GM12878 (cell line): ENCODE measurements at regions not wholly inside any gene's neighbourhood (a gene's known extent, or its start where the extent isn't known, plus 50 kb on each side); places are given as distances from the start of the nearest gene placed in this dataset.

ENCODE experiments used
- ATAC-seq: fragments of 200-7000 bp; cut with Tn5 transposase; 3 replicates; pipeline ENCODE4 v1.9.1; 2020; ENCODE audit warnings: mild to moderate bottlenecking, moderate library complexity
- BruUV-seq: library from RNA; stranded (reverse); fragments of 400-500 nt; replicated peaks from 2 replicates; lab custom pipeline; 2021; lab: Mats Ljungman, UMichigan
- CTCF ChIA-PET: fragments of 300-600 bp; sonication (Branson Sonifier 250); formaldehyde crosslinking; extraction: SDS; loops from one replicate; lab custom pipeline; 2021; ENCODE audit warnings: inconsistent platforms; lab: Yijun Ruan, JAX
- POLR2A ChIA-PET: fragments of 350-600 bp; formaldehyde crosslinking; extraction: SDS; loops from one replicate; lab custom pipeline; 2021; ENCODE audit warnings: inconsistent platforms; lab: Charles Lee
- RAD21 ChIA-PET: fragments of 300-600 bp; sonication (Branson Sonifier 250); formaldehyde crosslinking; loops from one replicate; lab custom pipeline; 2023; ENCODE audit warnings: antibody characterized with exemption; ENCODE audit not compliant: unreplicated experiment; lab: Charles Lee
- SMC1A ChIA-PET: fragments of 300-600 bp; sonication (Branson Sonifier 250); formaldehyde crosslinking; loops from one replicate; lab custom pipeline; 2023; ENCODE audit not compliant: unreplicated experiment, uncharacterized antibody; lab: Charles Lee
- DNase-seq: peaks from one replicate; pipeline ENCODE4 v3.0.0-alpha.2; 2011; ENCODE audit warnings: low read depth, low spot score
- FAIRE-seq: peaks from 3 replicates; lab custom pipeline; 2011; peaks lifted over from hg19 to GRCh38; lab: Jason Lieb, UNC
- H2AFZ ChIP-seq: 2 replicates; pipeline ENCODE4 v1.6.0; 2011; ENCODE audit warnings: low read depth, low read length, control low read depth; ENCODE audit not compliant: control insufficient read depth
- H3K27ac ChIP-seq: 2 replicates; pipeline ENCODE4 v1.5.1; 2011; ENCODE audit warnings: control low read depth; ENCODE audit not compliant: control insufficient read depth, insufficient read depth
- H3K27me3 ChIP-seq, 2 experiments: replicated peaks in 1 of 2; 2 replicates each; pipeline versions ENCODE4 v1.6.0 to v1.6.1; 2011; ENCODE audit warnings: low read length in 1 of 2; ENCODE audit not compliant: control insufficient read depth in 2 of 2, insufficient read depth in 2 of 2
- H3K36me3 ChIP-seq, 2 experiments: 2 replicates each; pipeline ENCODE4 v1.5.1; 2011; ENCODE audit warnings: low read length in 1 of 2; ENCODE audit not compliant: control insufficient read depth in 2 of 2, insufficient read depth in 2 of 2
- H3K4me1 ChIP-seq: 2 replicates; pipeline ENCODE4 v1.6.1; 2011; ENCODE audit warnings: mild to moderate bottlenecking, low read length, moderate library complexity, mixed read lengths; ENCODE audit not compliant: control insufficient read depth, insufficient read depth
- H3K4me2 ChIP-seq: 2 replicates; pipeline ENCODE4 v1.6.0; 2011; ENCODE audit warnings: control low read depth; ENCODE audit not compliant: control insufficient read depth, insufficient read depth
- H3K4me3 ChIP-seq: fragments of 200-600 bp; sonication (generic); 2 replicates; pipeline ENCODE4 v1.5.1; 2016
- H3K79me2 ChIP-seq: 2 replicates; pipeline ENCODE4 v1.6.0; 2011; ENCODE audit warnings: low read length; ENCODE audit not compliant: control insufficient read depth, insufficient read depth
- H3K9ac ChIP-seq: 2 replicates; pipeline ENCODE4 v1.8.0; 2011; ENCODE audit warnings: low read length, control low read depth, mixed read lengths; ENCODE audit not compliant: control insufficient read depth, insufficient read depth
- H3K9me3 ChIP-seq: replicated peaks from 3 replicates; pipeline ENCODE4 v1.5.1; 2011; ENCODE audit warnings: mild to moderate bottlenecking, low read length; ENCODE audit not compliant: control insufficient read depth, insufficient read depth
- H4K20me1 ChIP-seq: 2 replicates; pipeline ENCODE4 v1.6.0; 2011; ENCODE audit not compliant: control insufficient read depth, insufficient read depth
- ATF7 ChIP-seq: fragments of 450-650 bp; IDR thresholded peaks from 2 replicates; pipeline ENCODE4 v1.6.1; 2016; ENCODE audit warnings: low read depth, mild to moderate bottlenecking
- BMI1 ChIP-seq: fragments of 450-650 bp; IDR thresholded peaks from 2 replicates; pipeline ENCODE4 v1.6.1; 2016; ENCODE audit warnings: mild to moderate bottlenecking, moderate library complexity, borderline replicate concordance
- EED ChIP-seq: sonication (generic); IDR thresholded peaks from 2 replicates; pipeline ENCODE4 v1.6.1; 2016; ENCODE audit warnings: antibody characterized with exemption, low read depth
- GABPA ChIP-seq: IDR thresholded peaks from 2 replicates; pipeline ENCODE4 v1.6.1; 2014; ENCODE audit warnings: antibody characterized with exemption, low read depth, mild to moderate bottlenecking, inconsistent platforms
- GATAD2B ChIP-seq: fragments of 450-650 bp; conservative IDR thresholded peaks from 2 replicates; pipeline ENCODE4 v1.6.1; 2017; ENCODE audit warnings: low read depth, mild to moderate bottlenecking, moderate library complexity
- HDAC6 ChIP-seq: fragments of 200-600 bp; sonication (generic); IDR thresholded peaks from one replicate; pipeline ENCODE4 v1.8.0; 2017; ENCODE audit warnings: antibody characterized with exemption; ENCODE audit not compliant: unreplicated experiment
- IRF5 ChIP-seq: fragments of 450-650 bp; IDR thresholded peaks from 2 replicates; pipeline ENCODE4 v1.6.1; 2017; ENCODE audit warnings: borderline replicate concordance
- JUND ChIP-seq: IDR thresholded peaks from 2 replicates; pipeline ENCODE4 v1.6.1; 2012; ENCODE audit warnings: low read depth, mild to moderate bottlenecking, low read length, improper control_type of control experiment, moderate library complexity
- MYC ChIP-seq: IDR thresholded peaks from 2 replicates; pipeline ENCODE4 v1.6.1; 2011; ENCODE audit warnings: mild to moderate bottlenecking, low read length, moderate library complexity, inconsistent platforms; ENCODE audit not compliant: insufficient read depth, insufficient replicate concordance, insufficient read length, severe bottlenecking
- NFIC ChIP-seq: IDR thresholded peaks from 2 replicates; pipeline ENCODE4 v1.6.1; 2012; ENCODE audit warnings: low read depth, mild to moderate bottlenecking, inconsistent platforms, low read length, moderate library complexity
- PML ChIP-seq: IDR thresholded peaks from 2 replicates; pipeline ENCODE4 v1.6.1; 2012; ENCODE audit warnings: low read length, inconsistent platforms
- POLR2A ChIP-seq: IDR thresholded peaks from 2 replicates; pipeline ENCODE4 v1.6.1; 2011; ENCODE audit warnings: low read depth, mild to moderate bottlenecking, low read length
- RAD51 ChIP-seq: fragments of 450-650 bp; IDR thresholded peaks from 2 replicates; pipeline ENCODE4 v1.6.1; 2016; ENCODE audit warnings: moderate library complexity, mild to moderate bottlenecking, inconsistent platforms
- SMC3 ChIP-seq: IDR thresholded peaks from 2 replicates; pipeline ENCODE4 v1.6.1; 2011; ENCODE audit warnings: low read length, improper control_type of control experiment, borderline replicate concordance
- SUZ12 ChIP-seq: fragments of 200-600 bp; sonication (generic); IDR thresholded peaks from one replicate; pipeline ENCODE4 v1.6.1; 2018; ENCODE audit warnings: antibody characterized with exemption, mild to moderate bottlenecking; ENCODE audit not compliant: unreplicated experiment
- TBL1XR1 ChIP-seq: IDR thresholded peaks from 2 replicates; pipeline ENCODE4 v1.6.1; 2012; ENCODE audit warnings: low read depth, low read length, improper control_type of control experiment
- USF2 ChIP-seq: IDR thresholded peaks from 2 replicates; pipeline ENCODE4 v1.6.1; 2011; ENCODE audit warnings: low read depth, low read length, improper control_type of control experiment, borderline replicate concordance
- YY1 ChIP-seq: IDR thresholded peaks from 2 replicates; pipeline ENCODE4 v1.6.1; 2011; ENCODE audit warnings: low read depth, mild to moderate bottlenecking, low read length
- ZNF217 ChIP-seq: fragments of 450-650 bp; IDR thresholded peaks from 2 replicates; pipeline ENCODE4 v1.6.1; 2017; ENCODE audit warnings: antibody characterized with exemption, mild to moderate bottlenecking
- ZNF592 ChIP-seq: fragments of 450-650 bp; IDR thresholded peaks from 2 replicates; pipeline ENCODE4 v1.6.1; 2017; ENCODE audit warnings: mild to moderate bottlenecking, moderate library complexity
- WGBS: methylation state at CpG from one replicate; pipeline ENCODE4 v1.1.6; 2016; ENCODE audit warnings: low lambda C conversion rate; ENCODE audit not compliant: insufficient replicate concordance, insufficient coverage; ENCODE audit errors: missing lambda C conversion rate; 5-methylcytosine and 5-hydroxymethylcytosine counted together
- in situ Hi-C: fragments of 300-500 bp; cut with MboI; formaldehyde crosslinking; loops from 9 replicates; pipeline ENCODE4 v1.14.3; 2018; ENCODE audit warnings: mixed read lengths
- intact Hi-C: fragments of 100-400 bp; cut with micrococcal nuclease; formaldehyde crosslinking; loops from one replicate; pipeline ENCODE4 v1.14.2; 2022; ENCODE audit not compliant: unreplicated experiment

- TF ChIP-seq NFIC = no peak
- no peak for TF ChIP-seq RAD51
- TF ChIP-seq POLR2A = peak; percentile 42; the same call in 1 of the 2 replicates
- no peak for TF ChIP-seq EED
- TF ChIP-seq MYC = no peak
- no peak for TF ChIP-seq IRF5
- TF ChIP-seq YY1 = peak; percentile 59
- TF ChIP-seq TBL1XR1 = no peak
- TF ChIP-seq JUND = no peak
- TF ChIP-seq GATAD2B = no peak
- no peak for TF ChIP-seq SUZ12
- TF ChIP-seq SMC3 = no peak
These were observed 123.2 kb downstream of the TMEM17 start (continued) for GRCh38 chr2:62382757-62383156.

- POLR2A ChIA-PET = interaction anchor here (1.0 kb wide), 1 partner anchor 17 kb away, joined by 3 read pairs; no protein-coding TSS in a partner anchor
- FAIRE-seq (no peak), ATAC-seq (no peak), DNase-seq (no peak)
- Histone ChIP-seq H3K4me1 (peaks cover 16% of the 10 kb centered on the region), H3K27ac (peak overlapping the region; percentile 13; the same call in 1 of the 2 replicates), H3K4me3 (no peak overlapping the region), H3K4me2 (no peak overlapping the region), H3K79me2 (no peaks in the 10 kb centered on the region), H3K27me3 (no peaks in the 10 kb centered on the region), H3K9ac (no peak overlapping the region), H3K9me3 (peaks cover 5% of the 10 kb centered on the region; the same call in 2 of the 3 replicates), H3K36me3 (no peaks in the 10 kb centered on the region), H2AFZ (peak overlapping the region; percentile 53; the same call in 1 of the 2 replicates), H4K20me1 (no peaks in the 10 kb centered on the region)
- CTCF ChIA-PET = interaction anchor here (1.0 kb wide), 1 partner anchor 42 kb away, joined by 3 read pairs; no protein-coding TSS in a partner anchor
- no peak for TF ChIP-seq USF2
- TF ChIP-seq ZNF217 = no peak
- no peak for TF ChIP-seq NFIC
- TF ChIP-seq ZNF592 = no peak
- TF ChIP-seq BMI1 = no peak
- TF ChIP-seq PML = no peak
- no peak for TF ChIP-seq ATF7
- TF ChIP-seq HDAC6 = no peak
- no peak for TF ChIP-seq GABPA
- intact Hi-C loops = no loop called here
- BruUV-seq = no TSS peak
- SMC1A ChIA-PET = interaction anchor here (1.0 to 1.2 kb wide), 2 partner anchors 48 to 234 kb away, joined by 3 read pairs; no protein-coding TSS in a partner anchor
- WGBS = 63% methylated on average over 2 of the region's 2 CpGs
- in situ Hi-C loops = no loop called here
- RAD21 ChIA-PET = no interaction called here
These were observed 123.9 kb downstream of the TMEM17 start for GRCh38 chr2:62382122-62382521.
